ENCODE measurements at regions not wholly inside any gene's neighbourhood (a gene's known extent, or its start where the extent isn't known, plus 50 kb on each side); places are given as distances from the start of the nearest gene placed in this dataset.

DNA sequence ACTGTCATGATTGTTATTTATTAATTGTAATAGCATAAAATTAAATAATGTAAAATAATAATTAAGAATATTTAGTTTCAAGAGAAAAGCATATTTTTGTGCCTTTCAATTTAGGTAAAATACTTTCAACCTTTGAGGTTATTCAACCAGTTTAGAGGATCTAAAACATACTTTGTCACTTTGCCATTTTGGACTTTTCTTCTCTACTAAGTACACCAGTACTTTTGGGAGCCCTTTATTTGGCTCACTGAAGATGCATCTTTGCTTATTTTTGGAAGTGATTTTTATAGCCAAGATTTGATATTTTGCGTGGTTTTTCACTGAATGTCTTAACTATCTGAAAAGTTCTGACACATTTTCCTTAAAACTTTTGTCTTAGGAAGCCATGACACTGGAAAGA is 860.5 kb downstream of the SORCS1 start:
- Histone ChIP-seq H3K36me3 (ENCODE audit: insufficient read depth in 1 of 2, low read depth in 1 of 2) (no peaks in the 10 kb centered on the region), H3K27me3 (ENCODE audit: insufficient read depth in 3 of 3, low read length in 2 of 3) (no peaks in the 10 kb centered on the region), H3K4me3 (no peak overlapping the region), H3K4me1 (no peaks in the 10 kb centered on the region), H3K9me3 (no peaks in the 10 kb centered on the region), H3K27ac (no peak overlapping the region)
- no peak for ATAC-seq
- intact Hi-C loops (cut with DNase I), result no loop called here
- 67 to 83% (median 70%) methylated on average over 1 of the region's 1 CpG for WGBS, 3 donors
- TF ChIP-seq, protein P1, sequence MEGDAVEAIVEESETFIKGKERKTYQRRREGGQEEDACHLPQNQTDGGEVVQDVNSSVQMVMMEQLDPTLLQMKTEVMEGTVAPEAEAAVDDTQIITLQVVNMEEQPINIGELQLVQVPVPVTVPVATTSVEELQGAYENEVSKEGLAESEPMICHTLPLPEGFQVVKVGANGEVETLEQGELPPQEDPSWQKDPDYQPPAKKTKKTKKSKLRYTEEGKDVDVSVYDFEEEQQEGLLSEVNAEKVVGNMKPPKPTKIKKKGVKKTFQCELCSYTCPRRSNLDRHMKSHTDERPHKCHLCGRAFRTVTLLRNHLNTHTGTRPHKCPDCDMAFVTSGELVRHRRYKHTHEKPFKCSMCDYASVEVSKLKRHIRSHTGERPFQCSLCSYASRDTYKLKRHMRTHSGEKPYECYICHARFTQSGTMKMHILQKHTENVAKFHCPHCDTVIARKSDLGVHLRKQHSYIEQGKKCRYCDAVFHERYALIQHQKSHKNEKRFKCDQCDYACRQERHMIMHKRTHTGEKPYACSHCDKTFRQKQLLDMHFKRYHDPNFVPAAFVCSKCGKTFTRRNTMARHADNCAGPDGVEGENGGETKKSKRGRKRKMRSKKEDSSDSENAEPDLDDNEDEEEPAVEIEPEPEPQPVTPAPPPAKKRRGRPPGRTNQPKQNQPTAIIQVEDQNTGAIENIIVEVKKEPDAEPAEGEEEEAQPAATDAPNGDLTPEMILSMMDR (IDR thresholded peaks at IDR 0.05), result no peak
- no peak for DNase-seq

DNA sequence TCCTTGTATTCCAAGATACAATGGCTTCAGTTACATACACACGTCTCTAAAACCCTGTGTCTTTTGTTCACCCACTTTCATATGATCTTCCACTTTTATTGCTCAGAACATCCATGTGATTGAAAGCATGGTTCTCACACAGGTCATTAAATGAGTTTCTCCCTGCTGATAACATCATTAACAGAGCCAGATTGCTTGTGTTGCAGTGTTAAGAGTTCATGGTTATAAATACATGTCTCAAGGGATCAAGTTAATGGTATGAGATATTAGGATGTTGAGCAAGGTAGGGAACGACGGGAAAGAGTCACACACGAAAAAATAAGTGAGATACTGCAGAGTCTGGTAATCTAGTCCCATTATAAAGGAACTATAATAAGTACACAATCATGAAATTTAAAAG is 861.5 kb downstream of the SORCS1 start:
- 35 to 45% (median 40%) methylated on average over 4 of the region's 4 CpGs for WGBS, 3 donors
- H3K4me3 ChIP-seq, result no peak overlapping the region

GRCh38 chr10:106301146-106301545 is 863.4 kb downstream of the SORCS1 start:
- ATAC-seq, result no peak
- Histone ChIP-seq H3K27me3 (ENCODE audit: insufficient read depth in 3 of 3, low read length in 2 of 3) (no peaks in the 10 kb centered on the region), H3K27ac (no peak overlapping the region), H3K4me3 (no peak overlapping the region), H3K9me3 (no peaks in the 10 kb centered on the region), H3K36me3 (ENCODE audit: insufficient read depth in 1 of 2, low read depth in 1 of 2) (no peaks in the 10 kb centered on the region), H3K4me1 (no peaks in the 10 kb centered on the region)
- intact Hi-C loops (cut with DNase I), result no loop called here
- 68 to 84% (median 75%) methylated on average over 1 of the region's 1 CpG for WGBS, 3 donors
- TF ChIP-seq, protein P1 (IDR thresholded peaks at IDR 0.05), result no peak
- DNase-seq, result no peak

More for the DNA sequence above, 861.5 kb downstream of the SORCS1 start:
- H3K27me3 ChIP-seq (ENCODE audit: insufficient read depth in 3 of 3, low read length in 2 of 3), result no peaks in the 10 kb centered on the region
- H3K27ac ChIP-seq, result no peak overlapping the region
- no peak for ATAC-seq
- DNase-seq, result no peak
- no peaks in the 10 kb centered on the region for H3K4me1 ChIP-seq
- H3K36me3 ChIP-seq (ENCODE audit: insufficient read depth in 1 of 2, low read depth in 1 of 2), result no peaks in the 10 kb centered on the region
- TF ChIP-seq, protein P1 (IDR thresholded peaks at IDR 0.05), result no peak
- intact Hi-C loops (cut with DNase I), result no loop called here
- H3K9me3 ChIP-seq, result no peaks in the 10 kb centered on the region

- no peaks in the 10 kb centered on the region for H3K36me3 ChIP-seq (ENCODE audit: insufficient read depth in 1 of 2, low read depth in 1 of 2)
- no peaks in the 10 kb centered on the region for H3K4me1 ChIP-seq
- DNase-seq (no peak), ATAC-seq (no peak)
- no peaks in the 10 kb centered on the region for H3K9me3 ChIP-seq
- H3K27me3 ChIP-seq (ENCODE audit: insufficient read depth in 3 of 3, low read length in 2 of 3), result no peaks in the 10 kb centered on the region
- TF ChIP-seq, protein P1 (IDR thresholded peaks at IDR 0.05), result no peak
- no peak overlapping the region for H3K27ac ChIP-seq
- H3K4me3 ChIP-seq, result no peak overlapping the region
- intact Hi-C loops (cut with DNase I), result no loop called here
- 39 to 63% (median 48%) methylated on average over 3 of the region's 3 CpGs for WGBS, 3 donors
Observed at GRCh38 chr10:106296750-106297392, 867.6 kb downstream of the SORCS1 start.

Data from psoas muscle (tissue), 7 donors.